Panc1 (cell line): ENCODE measurements at regions not wholly inside any gene's neighbourhood (a gene's known extent, or its start where the extent isn't known, plus 50 kb on each side); places are given as distances from the start of the nearest gene placed in this dataset.

Experiments
- ATAC-seq: fragments of 200-7000 bp; cut with Tn5 transposase; 2 replicates; pipeline ENCODE4 v1.9.1; 2020; ENCODE audit warnings: mild to moderate bottlenecking, moderate library complexity
- BruUV-seq: library from RNA; stranded (reverse); fragments of 400-500 nt; replicated peaks from 2 replicates; lab custom pipeline; 2021; lab: Mats Ljungman, UMichigan
- CTCF ChIA-PET: fragments of 300-600 bp; sonication (Branson Sonifier 250); formaldehyde crosslinking; loops from one replicate; lab custom pipeline; 2022; ENCODE audit warnings: antibody characterized with exemption; lab: Charles Lee
- POLR2A ChIA-PET: fragments of 300-600 bp; sonication (Branson Sonifier 250); formaldehyde crosslinking; loops from one replicate; lab custom pipeline; 2022; ENCODE audit warnings: antibody characterized with exemption; lab: Charles Lee
- DNase-seq: peaks from one replicate; pipeline ENCODE4 v3.0.0-alpha.2; 2010; ENCODE audit warnings: low read depth, low spot score
- H3K27ac ChIP-seq: 2 replicates; pipeline ENCODE4 v1.5.1; 2011; ENCODE audit warnings: mild to moderate bottlenecking, low read length, inconsistent platforms
- H3K27me3 ChIP-seq: fragments of 200-500 bp; sonication (Bioruptor generic); 2 replicates; pipeline ENCODE4 v1.6.0; 2014; ENCODE audit warnings: low read length, inconsistent platforms; ENCODE audit not compliant: control insufficient read depth, insufficient read depth
- H3K36me3 ChIP-seq: fragments of 200-500 bp; sonication (Bioruptor generic); 2 replicates; pipeline ENCODE4 v1.5.1; 2014; ENCODE audit warnings: inconsistent platforms, mild to moderate bottlenecking, low read length, moderate library complexity; ENCODE audit not compliant: control insufficient read depth, insufficient read depth
- H3K4me1 ChIP-seq: 2 replicates; pipeline ENCODE4 v1.5.1; 2011; ENCODE audit warnings: inconsistent platforms, mild to moderate bottlenecking, low read length, moderate library complexity; ENCODE audit not compliant: control insufficient read depth, insufficient read depth
- H3K4me3 ChIP-seq, 2 experiments: 2 replicates each; pipeline ENCODE4 v1.5.1; 2011 to 2012; ENCODE audit warnings: low read depth in 2 of 2, low read length in 2 of 2, mild to moderate bottlenecking in 2 of 2, inconsistent platforms in 1 of 2, moderate library complexity in 1 of 2
- H3K9me3 ChIP-seq: fragments of 200-500 bp; sonication (Bioruptor generic); 2 replicates; pipeline ENCODE4 v1.5.1; 2014; ENCODE audit warnings: low read depth, mild to moderate bottlenecking, inconsistent platforms, low read length, moderate library complexity; ENCODE audit not compliant: control insufficient read depth, insufficient read depth
- CTCF ChIP-seq: fragments of 450-650 bp; IDR thresholded peaks from 2 replicates; pipeline ENCODE4 v1.5.1; 2017; ENCODE audit warnings: mild to moderate bottlenecking
- POLR2AphosphoS5 ChIP-seq: IDR thresholded peaks from 2 replicates; pipeline ENCODE4 v1.6.1; 2012; ENCODE audit warnings: mild to moderate bottlenecking, low read depth, low read length, moderate library complexity
- REST ChIP-seq, 2 experiments: IDR thresholded peaks; 2 replicates each; pipeline ENCODE4 v1.6.1; 2011 to 2012; ENCODE audit warnings: low read depth in 2 of 2, control low read depth in 1 of 2, low read length in 1 of 2, mild to moderate bottlenecking in 1 of 2, moderate library complexity in 1 of 2; ENCODE audit not compliant: insufficient read depth in 1 of 2
- SIN3A ChIP-seq: IDR thresholded peaks from 2 replicates; pipeline ENCODE4 v1.6.1; 2012; ENCODE audit warnings: low read depth, mild to moderate bottlenecking, low read length, moderate library complexity, borderline replicate concordance; ENCODE audit not compliant: insufficient read depth
- TCF7L2 ChIP-seq: IDR thresholded peaks from 2 replicates; pipeline ENCODE4 v1.6.1; 2011; ENCODE audit warnings: mild to moderate bottlenecking, low read depth, low read length, inconsistent platforms
- in situ Hi-C: cut with HindIII; loops from 2 replicates; pipeline ENCODE4 v1.10.0; 2016; ENCODE audit warnings: low sequenced_read_pairs, low pct_unique_long_range_greater_than_20kb
- intact Hi-C: fragments of 100-400 bp; cut with micrococcal nuclease; formaldehyde crosslinking; loops from one replicate; pipeline ENCODE4 v1.10.0; 2022; ENCODE audit not compliant: unreplicated experiment

GRCh38 chr9:88319936-88320747, 68.1 kb upstream of the SPIN1 start:
- TF ChIP-seq POLR2AphosphoS5 (no peak), SIN3A (no peak), TCF7L2 (no peak), CTCF (no peak), REST (IDR thresholded peaks at IDR 0.05; ENCODE audit: insufficient read depth in 1 of 2, low read depth in 2 of 2, low read length in 1 of 2) (no peak)
- DNase-seq (no peak), ATAC-seq (no peak)
- CTCF ChIA-PET, result no interaction called here
- intact Hi-C loops, result no loop called here
- H3K9me3 ChIP-seq, result no peaks in the 10 kb centered on the region
- no peaks in the 10 kb centered on the region for H3K4me1 ChIP-seq
- no peak overlapping the region for H3K4me3 ChIP-seq
- no peak overlapping the region for H3K27ac ChIP-seq
- in situ Hi-C loops, result no loop called here
- BruUV-seq, result no TSS peak
- POLR2A ChIA-PET, result no interaction called here
- H3K36me3 ChIP-seq, result no peaks in the 10 kb centered on the region
- H3K27me3 ChIP-seq, result no peaks in the 10 kb centered on the region

- intact Hi-C loops (no loop called here), in situ Hi-C loops (no loop called here)
- ATAC-seq (no peak), DNase-seq (no peak)
- H3K4me3 ChIP-seq, result no peak overlapping the region
- TF ChIP-seq REST (IDR thresholded peaks at IDR 0.05; ENCODE audit: insufficient read depth in 1 of 2, low read depth in 2 of 2, low read length in 1 of 2), result no peak
- no peak for TF ChIP-seq POLR2AphosphoS5
- TF ChIP-seq SIN3A, result no peak
- TF ChIP-seq CTCF, result no peak
- TF ChIP-seq TCF7L2, result no peak
- no peaks in the 10 kb centered on the region for H3K27me3 ChIP-seq
- no TSS peak for BruUV-seq
- H3K27ac ChIP-seq, result no peak overlapping the region
- H3K9me3 ChIP-seq, result no peaks in the 10 kb centered on the region
- CTCF ChIA-PET, result no interaction called here
- no peaks in the 10 kb centered on the region for H3K4me1 ChIP-seq
- H3K36me3 ChIP-seq, result no peaks in the 10 kb centered on the region
- POLR2A ChIA-PET, result no interaction called here
These were observed 74.7 kb upstream of the SPIN1 start for GRCh38 chr9:88313364-88314220.
